IPS DF 4.7 (cell line): ENCODE measurements at regions not wholly inside any gene's neighbourhood (a gene's known extent, or its start where the extent isn't known, plus 50 kb on each side); places are given as distances from the start of the nearest gene placed in this dataset.
"Not testable (repeated sequence)": the region's sequence is repeated elsewhere in the genome, so short reads cannot be mapped to it uniquely, and the experiment has no call there.

Experiments used
- DNase-seq: peaks from one replicate; pipeline ENCODE4 v3.0.0-alpha.2; 2013; ENCODE audit warnings: low spot score; ENCODE audit errors: extremely low read depth

GRCh38 chr1:37310064-37310463 is 164.3 kb upstream of the ZC3H12A start:
- no peak for DNase-seq

- DNase-seq, result no peak
Measured at GRCh38 chr1:37315371-37315846, 159.0 kb upstream of the ZC3H12A start.

- DNase-seq, result no peak
Measured at GRCh38 chr1:37317870-37318467, 156.4 kb upstream of the ZC3H12A start.

DNA sequence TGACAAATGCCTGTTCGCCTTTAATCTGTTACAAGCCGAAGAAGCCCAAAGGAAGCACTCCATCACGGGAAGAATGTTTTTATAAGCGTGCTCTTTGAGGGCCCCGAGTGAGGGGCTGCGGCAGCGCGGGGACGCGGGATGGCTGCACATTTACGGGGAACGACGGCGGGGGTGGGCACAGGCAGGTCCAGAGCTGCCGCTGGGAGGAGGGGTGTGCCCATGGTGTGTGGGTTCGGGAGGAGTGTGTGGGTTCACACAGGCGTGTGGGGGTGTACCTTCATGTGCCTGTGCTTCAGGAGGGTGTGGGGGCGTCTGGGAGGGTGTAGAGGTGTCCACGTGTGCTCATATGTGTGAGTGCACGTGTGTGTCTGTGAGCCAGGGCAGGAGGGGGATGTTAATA is 155.9 kb upstream of the ZC3H12A start:
- no peak for DNase-seq

DNA sequence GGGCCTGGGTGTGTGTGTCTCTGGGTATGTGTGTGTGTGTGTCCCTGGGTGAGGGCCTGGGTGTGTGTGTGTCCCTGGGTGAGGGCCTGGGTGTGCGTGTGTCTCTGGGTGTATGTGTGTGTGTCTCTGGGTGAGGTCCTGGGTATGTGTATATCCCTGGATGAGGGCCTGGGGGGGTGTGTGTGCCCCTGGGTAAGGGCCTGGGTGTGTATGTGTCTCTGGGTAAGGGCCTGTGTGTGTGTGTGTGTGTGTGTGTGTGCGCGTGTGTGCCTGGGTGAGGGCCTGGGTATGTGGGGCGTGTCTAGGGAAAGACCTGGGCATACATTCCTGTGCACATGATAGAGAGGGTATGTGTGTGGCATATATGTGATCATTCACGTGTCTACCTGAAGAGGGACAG is 155.1 kb upstream of the ZC3H12A start:
- DNase-seq, result no peak

DNA sequence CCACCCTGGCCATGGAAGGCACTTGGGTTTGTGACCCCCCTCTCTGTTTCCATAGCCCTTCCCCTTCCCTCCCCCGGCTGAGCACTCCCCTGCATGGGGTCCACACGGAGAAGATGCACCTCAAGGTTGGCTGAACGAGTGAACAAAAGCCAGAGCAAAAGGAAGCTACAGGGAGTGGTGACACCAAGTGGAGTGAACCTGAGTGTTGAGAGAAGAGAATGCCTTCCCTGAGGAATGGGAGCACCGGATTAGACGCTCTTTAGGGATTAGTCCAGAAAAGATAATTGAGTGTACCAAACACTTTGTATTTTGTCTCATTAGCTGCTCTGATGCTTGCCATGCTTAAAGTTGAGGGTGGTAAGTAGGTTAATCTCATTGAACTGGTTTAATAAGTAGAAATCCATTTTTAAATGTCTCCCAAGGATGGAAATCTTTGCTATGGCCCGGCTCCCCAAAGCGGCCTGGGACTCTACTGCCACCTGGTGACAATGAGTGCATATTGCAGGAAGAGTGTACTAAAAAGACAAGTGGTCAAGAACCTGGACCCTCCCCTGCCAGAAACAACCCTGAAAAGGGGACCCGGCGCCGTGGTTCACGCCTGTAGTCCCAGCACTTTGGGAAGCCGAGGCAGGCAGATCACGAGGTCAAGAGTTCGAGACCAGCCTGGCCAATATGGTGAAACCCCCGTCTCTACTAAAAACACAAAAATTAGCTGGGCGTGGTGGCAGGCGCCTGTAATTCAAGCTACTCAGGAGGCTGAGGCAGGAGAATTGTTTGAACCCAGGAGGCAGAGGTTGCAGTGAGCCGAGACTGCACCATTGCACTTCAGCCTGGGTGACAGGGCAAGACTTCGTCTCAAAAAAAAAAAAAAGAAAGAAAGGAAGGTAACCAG is 150.6 kb upstream of the ZC3H12A start:
- DNase-seq, result no peak

- DNase-seq, result no peak
Measured at GRCh38 chr1:37325010-37325409, 149.4 kb upstream of the ZC3H12A start.

- DNase-seq, result no peak
Measured at GRCh38 chr1:37325509-37326437, 148.6 kb upstream of the ZC3H12A start.

GRCh38 chr1:37332126-37332525 is 142.3 kb upstream of the ZC3H12A start:
- DNase-seq, result no peak

GRCh38 chr1:37338658-37339057 is 135.7 kb upstream of the ZC3H12A start:
- DNase-seq, result no peak

DNA sequence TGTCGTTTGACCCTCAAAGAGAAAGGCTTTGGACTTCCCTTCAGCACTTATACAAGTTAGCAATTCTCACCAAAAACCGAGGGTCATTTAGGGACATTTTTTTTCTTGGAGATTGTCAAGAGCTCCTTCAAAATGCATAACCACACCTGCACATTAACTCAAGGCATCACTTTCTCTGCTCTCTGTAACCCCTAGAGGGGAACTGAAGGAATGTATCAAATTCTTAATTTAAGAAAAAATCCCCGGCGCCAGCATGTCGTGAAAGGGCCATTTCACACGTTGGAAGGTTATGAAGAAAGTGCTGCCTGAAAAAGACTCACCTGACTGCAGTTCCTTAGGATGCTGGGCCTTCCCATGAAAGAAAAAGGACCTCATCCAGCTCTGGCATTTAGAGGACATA is 131.6 kb upstream of the ZC3H12A start:
- no peak for DNase-seq

- no peak for DNase-seq
Measured at GRCh38 chr1:37347104-37347649, 127.2 kb upstream of the ZC3H12A start.

DNA sequence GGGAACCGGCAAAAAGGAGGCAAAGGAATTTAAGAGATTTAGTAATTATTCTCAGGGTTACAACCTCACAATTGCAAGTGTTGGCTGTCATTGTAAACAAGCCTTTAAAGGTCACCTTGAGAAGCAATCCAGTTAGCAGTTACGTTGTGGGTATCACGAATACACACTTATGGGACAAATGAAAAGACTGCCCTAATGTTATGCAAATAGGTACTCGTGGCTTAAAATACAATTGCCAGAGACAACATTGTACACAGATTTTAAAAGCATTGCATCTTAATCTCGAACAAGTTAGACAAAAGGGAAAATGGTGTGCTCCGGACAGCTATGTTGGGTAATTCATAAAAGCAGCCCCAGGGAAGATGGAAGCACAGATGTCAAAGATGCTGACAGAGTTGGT is 120.5 kb upstream of the ZC3H12A start:
- no peak for DNase-seq

GRCh38 chr1:37354876-37355650 is 119.3 kb upstream of the ZC3H12A start:
- DNase-seq, result no peak

GRCh38 chr1:37358992-37359391 is 115.4 kb upstream of the ZC3H12A start:
- no peak for DNase-seq

DNA sequence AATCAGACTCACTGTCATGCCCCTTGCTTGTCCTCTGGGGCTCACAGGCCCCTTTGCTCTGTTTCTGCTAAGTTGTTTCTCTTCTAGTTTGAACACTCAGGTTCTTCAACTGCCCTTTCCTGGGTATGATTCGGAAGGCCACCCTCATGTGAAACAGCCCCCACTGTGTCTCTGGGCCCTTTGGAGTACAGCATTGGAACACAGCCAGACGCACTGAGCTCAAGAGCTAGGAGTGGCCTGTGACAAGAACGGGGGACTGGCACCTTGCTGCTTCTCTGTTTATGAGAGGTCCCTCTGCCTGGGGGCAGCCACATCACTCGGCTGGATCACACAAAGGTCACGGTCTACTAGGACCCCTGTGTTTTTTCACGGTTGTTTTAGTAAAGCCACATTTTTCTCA is 114.4 kb upstream of the ZC3H12A start:
- no peak for DNase-seq

DNA sequence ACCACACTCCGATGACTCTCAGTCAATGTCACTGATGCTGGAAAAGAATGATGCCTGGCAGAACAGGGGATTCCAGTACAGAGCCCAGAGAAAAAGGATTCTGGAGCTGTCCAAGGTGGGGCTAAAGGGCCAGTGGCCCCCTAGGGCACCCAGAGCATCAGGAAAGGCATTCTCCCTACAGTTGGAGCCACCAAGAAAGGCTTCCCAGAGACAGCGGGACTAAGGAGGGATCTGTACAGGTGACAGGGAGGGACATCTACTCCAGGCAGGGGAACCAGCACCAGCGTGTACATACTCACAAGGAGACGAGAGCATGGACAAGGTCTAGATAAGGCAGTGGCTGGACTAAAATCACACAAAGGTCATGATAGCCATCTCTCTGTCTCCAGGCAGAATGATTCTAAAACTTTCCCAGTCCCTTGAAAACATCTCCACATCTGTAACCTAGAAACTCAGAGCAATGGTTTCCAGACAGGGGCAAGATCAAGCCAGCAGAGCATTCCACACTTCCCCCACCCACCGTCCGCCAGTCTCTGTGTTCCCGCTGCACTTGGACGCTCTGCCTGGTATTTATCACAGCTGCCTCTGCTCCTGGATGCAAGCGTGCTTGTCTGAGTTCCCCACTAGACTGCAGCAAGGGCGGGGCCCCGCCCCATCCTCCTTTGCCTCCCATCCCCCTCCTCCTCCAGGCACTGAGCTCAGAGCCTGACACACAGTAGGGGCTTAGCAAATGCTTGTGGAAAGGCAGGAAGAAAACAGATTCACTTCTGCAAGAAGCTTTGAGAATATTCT is 111.6 kb upstream of the ZC3H12A start:
- no peak for DNase-seq

DNA sequence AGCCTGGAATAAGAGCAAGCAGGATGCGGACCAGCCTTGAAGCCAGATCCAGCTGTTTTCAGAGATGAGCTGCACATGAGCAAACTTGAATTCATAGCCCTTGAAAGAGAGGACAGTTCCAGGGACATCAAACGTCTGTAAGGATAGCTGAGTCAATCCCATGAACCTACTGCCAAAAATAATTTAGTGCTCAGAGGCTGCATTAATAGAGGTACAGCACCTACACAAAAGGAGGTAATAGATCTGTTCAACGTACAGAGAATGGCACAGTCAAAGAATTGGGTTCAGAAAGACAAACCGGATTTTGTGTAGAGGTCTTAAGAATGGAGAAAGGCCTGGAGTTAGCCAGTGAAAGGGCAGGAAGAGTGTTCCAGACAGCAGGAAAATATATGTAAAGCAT is 110.8 kb upstream of the ZC3H12A start:
- DNase-seq, result no peak

DNA sequence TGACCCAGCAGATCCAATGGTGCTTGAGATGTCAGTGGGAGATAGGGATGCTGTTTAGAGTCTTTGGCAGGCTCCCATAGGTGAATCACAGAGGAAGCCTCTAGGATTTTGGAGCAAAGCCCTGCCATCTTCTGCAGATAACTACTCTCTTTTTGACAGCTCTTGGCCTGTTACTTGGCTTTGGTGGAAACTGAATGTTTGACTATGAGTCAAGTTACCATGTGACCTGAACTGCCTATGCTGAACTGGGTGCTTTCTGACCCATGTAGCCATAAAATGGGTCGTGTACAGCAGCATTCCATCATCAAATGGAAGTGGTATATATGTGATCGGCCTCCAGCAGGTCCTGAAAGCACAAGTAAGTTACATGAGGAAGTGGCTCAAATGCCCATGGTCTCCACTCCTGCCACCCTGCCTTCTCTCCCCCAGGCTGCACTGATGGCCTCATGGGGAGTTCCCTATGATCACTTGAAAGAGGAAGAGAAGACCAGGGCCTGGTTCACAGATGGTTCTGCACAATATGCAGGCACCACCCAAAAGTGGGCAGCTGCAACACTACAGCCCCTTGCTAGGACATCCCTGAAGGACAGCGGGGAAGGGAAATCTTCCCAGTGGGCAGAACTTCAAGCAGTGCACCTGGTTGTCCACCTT is 105.6 kb upstream of the ZC3H12A start:
- not testable (repeated sequence) for DNase-seq
